Fibroblast of lung (primary cell): ENCODE measurements at regions not wholly inside any gene's neighbourhood (a gene's known extent, or its start where the extent isn't known, plus 50 kb on each side); places are given as distances from the start of the nearest gene placed in this dataset.

Source experiments
- EZH2 ChIP-seq: IDR thresholded peaks from 2 replicates; pipeline ENCODE4 v1.5.1; 2012; ENCODE audit warnings: low read length, control low read depth, mild to moderate bottlenecking; ENCODE audit errors: missing control alignments
- TF ChIP-seq, protein P1 (sequence below), 2 donors: IDR thresholded peaks in 1 of 2; conservative IDR thresholded peaks in 1 of 2; 1 replicate in 1 of 2; 2 replicates in 1 of 2; pipeline ENCODE4 v1.5.1; 2011 to 2012; ENCODE audit warnings: low read length in 2 of 2, control low read depth in 1 of 2, inconsistent platforms in 1 of 2, low read depth in 1 of 2, mild to moderate bottlenecking in 1 of 2

DNA sequence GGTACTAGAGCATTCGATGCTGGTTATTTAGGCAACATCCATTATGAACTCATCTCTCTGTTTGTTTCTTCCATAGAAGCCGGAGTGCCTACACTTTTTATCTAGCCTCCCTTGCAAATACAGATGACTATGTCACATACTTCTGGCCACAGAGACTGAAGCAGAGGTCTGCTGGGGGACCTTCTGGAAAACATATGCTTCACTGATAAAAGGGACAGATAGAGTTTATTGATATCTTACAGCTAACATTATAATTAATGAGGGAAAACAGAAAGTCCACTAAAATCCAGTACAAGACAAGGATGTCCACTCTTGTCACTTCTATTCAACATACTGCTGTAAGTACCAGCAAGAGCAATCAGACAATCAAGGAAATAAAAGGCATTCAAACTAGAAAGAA lies 104.3 kb upstream of the FAR2 start:
- TF ChIP-seq, protein P1, sequence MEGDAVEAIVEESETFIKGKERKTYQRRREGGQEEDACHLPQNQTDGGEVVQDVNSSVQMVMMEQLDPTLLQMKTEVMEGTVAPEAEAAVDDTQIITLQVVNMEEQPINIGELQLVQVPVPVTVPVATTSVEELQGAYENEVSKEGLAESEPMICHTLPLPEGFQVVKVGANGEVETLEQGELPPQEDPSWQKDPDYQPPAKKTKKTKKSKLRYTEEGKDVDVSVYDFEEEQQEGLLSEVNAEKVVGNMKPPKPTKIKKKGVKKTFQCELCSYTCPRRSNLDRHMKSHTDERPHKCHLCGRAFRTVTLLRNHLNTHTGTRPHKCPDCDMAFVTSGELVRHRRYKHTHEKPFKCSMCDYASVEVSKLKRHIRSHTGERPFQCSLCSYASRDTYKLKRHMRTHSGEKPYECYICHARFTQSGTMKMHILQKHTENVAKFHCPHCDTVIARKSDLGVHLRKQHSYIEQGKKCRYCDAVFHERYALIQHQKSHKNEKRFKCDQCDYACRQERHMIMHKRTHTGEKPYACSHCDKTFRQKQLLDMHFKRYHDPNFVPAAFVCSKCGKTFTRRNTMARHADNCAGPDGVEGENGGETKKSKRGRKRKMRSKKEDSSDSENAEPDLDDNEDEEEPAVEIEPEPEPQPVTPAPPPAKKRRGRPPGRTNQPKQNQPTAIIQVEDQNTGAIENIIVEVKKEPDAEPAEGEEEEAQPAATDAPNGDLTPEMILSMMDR (conservative IDR thresholded peaks at IDR 0.05 in 1 of 2, IDR thresholded peaks at IDR 0.05 in 1 of 2; ENCODE audit: low read depth in 1 of 2, low read length in 2 of 2): no peak
- no peak for TF ChIP-seq EZH2
